Lung microvascular endothelial cell (primary cell): ENCODE measurements at regions not wholly inside any gene's neighbourhood (a gene's known extent, or its start where the extent isn't known, plus 50 kb on each side); places are given as distances from the start of the nearest gene placed in this dataset.

Experiments
- DNase-seq, 2 donors: peaks; one replicate each; pipeline versions ENCODE4 v3.0.0 to v3.0.0-alpha.2; 2010; ENCODE audit warnings: low read depth in 2 of 2

DNA sequence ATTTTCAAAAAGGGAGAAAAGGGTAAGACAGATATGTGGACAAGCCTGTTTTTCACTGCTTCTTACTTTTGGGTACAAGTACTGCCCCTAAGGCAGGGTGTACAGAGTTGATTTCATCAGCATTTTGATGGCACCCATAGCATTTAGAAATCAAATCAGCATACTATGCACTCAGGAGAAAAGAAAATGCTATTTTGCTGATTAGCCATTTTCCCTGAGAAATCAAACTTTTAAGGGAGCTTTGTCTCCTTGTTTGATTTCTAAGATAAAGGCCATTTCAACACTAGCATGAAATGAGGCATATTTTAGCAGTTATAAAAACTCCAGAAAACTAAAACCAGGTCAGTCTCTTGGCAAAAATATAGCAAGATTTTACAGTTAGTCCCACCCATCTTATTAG lies 2269.4 kb upstream of the WWC1 start:
- DNase-seq = no peak

- DNase-seq = no peak
Observed at GRCh38 chr5:166024970-166025369, 2266.5 kb upstream of the WWC1 start.

DNA sequence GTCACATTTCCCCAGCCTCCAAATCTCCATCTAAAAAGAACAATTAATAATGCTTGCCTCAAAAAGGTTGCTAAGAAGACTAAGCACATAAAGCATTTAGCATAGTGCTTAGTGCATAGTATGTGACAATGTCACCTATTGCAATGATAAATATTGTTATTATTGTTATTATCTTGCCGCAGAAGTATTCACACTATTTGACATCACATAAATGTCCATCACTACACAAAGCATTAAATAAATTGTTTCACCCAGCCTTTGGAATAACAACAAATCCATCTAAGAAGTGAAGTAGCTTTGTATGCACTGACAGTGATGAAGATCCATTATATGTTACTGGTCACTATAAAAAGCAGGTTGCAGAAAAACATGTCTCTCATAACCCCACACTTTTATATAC lies 2263.9 kb upstream of the WWC1 start:
- DNase-seq = no peak

DNA sequence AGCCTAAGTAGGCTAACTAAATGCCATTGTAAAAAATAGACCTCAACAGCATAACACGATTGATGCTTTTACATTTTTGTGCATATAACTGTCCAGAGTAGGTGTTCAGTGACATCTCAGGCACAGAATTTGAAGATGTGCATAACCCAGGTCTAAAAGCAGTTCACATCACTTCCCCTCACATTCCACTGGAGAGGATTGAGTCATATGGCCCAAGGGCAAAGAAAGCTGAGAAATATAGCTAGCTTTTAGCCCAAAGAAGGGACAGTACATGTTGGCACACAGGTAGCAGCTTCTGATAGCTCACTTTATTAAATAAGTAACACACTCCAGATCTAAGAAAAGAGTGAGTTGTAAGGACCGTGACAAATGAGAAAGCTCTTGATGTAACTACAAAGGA lies 2259.5 kb upstream of the WWC1 start:
- DNase-seq = no peak

DNA sequence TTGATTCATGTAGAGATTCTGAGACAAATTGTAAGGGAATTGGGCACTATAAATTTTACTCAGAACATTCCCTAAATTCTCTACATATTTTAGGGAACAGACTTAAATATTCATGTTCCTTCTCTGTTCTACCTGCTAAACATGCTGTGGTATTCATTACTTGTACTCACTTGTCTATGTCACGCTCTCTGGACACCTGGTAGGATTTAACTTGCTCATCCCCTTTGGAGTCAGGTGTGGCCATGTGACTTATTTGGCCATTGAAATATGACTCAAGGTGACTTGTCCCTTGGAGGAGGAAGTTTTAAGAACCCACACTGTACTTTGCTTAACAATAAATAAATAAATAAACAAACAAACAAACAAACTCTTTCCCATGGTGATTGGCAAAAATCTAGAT lies 2258.8 kb upstream of the WWC1 start:
- no peak for DNase-seq

- no peak for DNase-seq
Observed at GRCh38 chr5:166045961-166046360, 2245.5 kb upstream of the WWC1 start.

DNA sequence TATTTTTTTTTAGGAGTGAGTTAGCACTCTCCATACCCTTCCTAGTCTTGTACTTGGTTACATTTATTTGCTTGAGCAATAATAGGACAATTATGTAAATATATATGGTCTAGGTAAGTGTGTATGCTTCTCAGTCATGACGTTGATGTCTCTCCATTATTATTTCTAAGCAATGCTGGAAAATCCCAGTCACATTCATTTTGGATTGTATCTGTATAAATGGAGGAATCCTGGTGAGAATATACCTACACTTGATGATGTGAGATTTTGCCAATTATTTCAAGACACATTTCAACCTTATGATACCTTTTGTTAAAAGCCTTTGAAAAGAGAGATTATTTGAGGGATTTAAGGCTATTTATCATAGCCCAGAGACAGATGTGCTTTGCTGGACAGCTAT lies 2244.5 kb upstream of the WWC1 start:
- no peak for DNase-seq

DNA sequence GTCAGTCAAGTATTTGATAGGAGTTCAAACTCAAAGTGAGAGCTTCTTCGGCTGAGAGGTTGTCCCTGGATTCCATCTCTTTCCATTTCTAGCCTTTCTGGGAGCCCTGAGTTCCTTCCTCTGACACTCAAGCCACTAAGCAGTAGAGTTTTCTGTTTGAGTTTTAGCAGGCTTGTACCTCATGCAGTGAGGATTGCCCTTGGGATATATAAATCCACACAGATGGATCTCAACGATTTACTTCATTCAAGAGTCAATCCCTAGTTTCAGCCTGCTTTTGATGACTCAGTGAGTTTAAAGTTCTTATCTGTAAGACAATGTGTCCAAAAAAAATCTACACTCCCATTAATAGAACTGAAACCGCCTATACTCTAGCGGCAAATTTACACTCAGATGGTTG lies 2240.9 kb upstream of the WWC1 start:
- DNase-seq = no peak

DNA sequence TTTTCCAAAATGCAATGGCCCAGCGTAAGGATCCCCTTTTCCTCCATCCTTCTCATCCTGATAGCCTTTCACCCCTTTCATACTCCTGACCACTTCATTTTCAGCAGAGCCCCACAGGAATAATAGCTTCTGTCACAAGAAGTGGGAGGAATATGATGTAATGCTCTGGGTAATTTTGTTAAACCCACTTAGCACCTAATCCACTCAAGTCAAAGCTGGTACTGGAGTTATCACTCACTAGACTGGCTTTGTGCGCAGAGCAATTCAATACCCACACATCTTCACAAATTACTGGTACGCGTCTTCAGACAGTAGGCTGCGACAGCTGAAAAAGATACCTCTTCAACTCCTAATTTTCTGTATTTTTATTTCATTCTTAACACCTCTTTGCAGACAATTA lies 2232.8 kb upstream of the WWC1 start:
- DNase-seq = no peak

GRCh38 chr5:166062094-166062493 lies 2229.4 kb upstream of the WWC1 start:
- DNase-seq = no peak

GRCh38 chr5:166062719-166063118 lies 2228.7 kb upstream of the WWC1 start:
- no peak for DNase-seq

DNA sequence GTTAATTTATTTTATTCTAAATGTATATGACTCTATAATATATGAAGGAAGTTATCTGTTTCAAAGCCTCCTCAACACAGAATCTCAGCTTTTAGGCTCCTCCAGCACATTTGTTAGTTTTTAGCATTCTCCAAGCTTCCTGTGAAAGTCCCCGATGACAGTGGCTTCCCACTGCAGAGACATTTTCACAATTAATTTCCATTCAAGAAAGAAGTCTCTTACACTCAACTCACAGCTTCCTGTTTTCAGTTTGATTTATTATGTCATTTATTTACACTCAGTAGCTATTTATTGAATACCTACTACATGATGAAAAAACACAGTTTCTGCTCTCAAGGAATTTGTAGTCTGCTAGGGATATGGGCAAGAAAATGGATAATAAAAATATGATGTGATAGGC lies 2228.2 kb upstream of the WWC1 start:
- DNase-seq = no peak

GRCh38 chr5:166068547-166069335 lies 2222.7 kb upstream of the WWC1 start:
- no peak for DNase-seq

DNA sequence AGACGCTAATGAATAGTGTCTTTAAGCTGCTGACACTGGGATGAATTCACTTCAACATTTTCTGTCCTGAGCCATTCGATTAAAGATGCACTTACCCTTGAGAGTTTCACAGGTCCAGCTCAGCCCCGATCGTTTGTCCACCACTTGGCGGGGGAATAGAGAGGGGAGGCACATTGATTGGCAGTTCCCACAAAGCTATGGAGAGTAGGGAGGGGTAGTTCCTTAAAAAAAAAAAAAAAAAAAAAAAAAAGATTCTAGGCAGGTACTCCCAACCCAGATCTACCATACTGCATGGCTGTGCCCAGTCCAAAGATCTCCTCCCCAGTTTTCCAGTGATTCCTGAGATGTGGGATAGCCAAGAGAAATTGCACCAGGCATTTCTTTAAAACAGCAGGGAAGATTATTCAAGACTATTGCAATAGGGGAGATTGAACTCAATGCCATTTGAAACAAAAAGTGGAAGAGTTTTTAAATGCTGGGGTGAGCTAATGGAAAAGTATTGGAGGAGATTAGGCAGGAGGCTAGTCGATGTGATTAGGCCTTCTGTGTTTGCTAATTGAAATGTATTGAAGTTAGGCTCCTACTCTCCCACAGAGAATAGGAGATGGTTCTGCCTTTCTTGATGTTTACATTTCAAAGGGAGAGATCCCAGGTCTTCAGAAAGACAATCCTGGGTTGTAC lies 2217.4 kb upstream of the WWC1 start:
- DNase-seq = no peak

GRCh38 chr5:166074582-166075481 lies 2216.6 kb upstream of the WWC1 start:
- DNase-seq = no peak

DNA sequence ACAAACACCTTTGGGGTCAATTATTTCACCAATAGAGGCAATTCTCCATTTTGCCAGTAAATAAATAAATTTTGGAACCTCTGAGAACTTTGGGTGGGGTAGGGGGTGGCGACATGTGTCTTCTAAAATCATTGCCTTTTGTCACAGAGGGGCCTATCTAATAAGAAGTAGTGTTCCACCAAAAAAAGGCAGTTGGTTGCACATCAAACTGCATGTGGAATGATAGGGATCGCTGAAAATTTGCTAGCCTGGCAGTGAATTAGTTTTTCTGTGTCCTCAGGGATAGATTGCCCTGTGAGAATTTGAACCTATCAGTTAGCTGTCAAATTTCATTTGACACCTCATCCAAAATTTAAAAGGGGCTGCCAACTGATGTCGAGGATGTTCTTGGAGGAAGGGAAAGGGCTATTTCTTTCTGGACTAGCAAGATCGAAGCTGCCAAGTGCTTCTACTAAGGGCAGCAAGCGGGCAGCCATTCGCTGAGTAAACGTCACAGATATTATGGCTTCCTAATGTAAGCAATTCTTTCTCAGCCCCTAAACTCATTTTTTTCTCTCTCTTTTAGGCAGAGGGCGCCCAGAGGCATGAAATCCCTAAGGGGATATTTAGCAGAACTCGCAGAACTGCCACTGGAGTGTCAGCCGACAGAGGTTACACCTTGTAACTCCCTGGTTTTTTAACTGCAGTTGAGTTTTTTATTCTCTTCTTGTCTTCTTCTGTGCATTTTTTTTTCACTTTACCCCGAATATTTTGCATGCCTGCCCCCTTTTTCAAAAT lies 2208.1 kb upstream of the WWC1 start:
- no peak for DNase-seq

GRCh38 chr5:166086568-166086967 lies 2204.9 kb upstream of the WWC1 start:
- no peak for DNase-seq

GRCh38 chr5:166088389-166089039 lies 2202.9 kb upstream of the WWC1 start:
- DNase-seq = no peak

DNA sequence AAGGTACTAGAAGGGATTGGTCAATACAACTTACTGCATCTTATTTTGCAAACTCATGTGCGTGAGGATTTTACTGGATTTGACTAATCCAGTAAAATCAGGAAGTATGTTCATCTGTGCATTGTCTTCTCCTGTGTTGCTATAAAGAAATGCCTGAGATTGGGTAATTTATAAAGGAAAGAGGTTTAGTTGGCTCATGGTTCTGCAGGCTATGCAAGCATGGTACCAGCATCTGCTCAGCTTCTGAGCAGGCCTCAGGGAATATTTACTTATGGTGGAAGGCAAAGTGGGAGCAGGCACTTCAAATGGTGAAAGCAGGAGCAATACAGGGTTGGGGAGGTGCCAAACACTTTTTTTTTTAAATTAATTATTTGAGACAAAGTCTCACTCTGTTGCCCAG lies 2199.5 kb upstream of the WWC1 start:
- no peak for DNase-seq

GRCh38 chr5:166093312-166093711 lies 2198.1 kb upstream of the WWC1 start:
- no peak for DNase-seq

- no peak for DNase-seq
Observed at GRCh38 chr5:166102947-166103346, 2188.5 kb upstream of the WWC1 start.
